GM04504 (cell line): ENCODE measurements at regions not wholly inside any gene's neighbourhood (a gene's known extent, or its start where the extent isn't known, plus 50 kb on each side); places are given as distances from the start of the nearest gene placed in this dataset.

ENCODE experiments used
- DNase-seq: peaks from one replicate; pipeline ENCODE4 v3.0.0-alpha.2; 2012; ENCODE audit warnings: low read depth

- DNase-seq: no peak
Observed at GRCh38 chr4:112894951-112895350, 154.5 kb upstream of the ANK2 start.

GRCh38 chr4:112895811-112896608, 153.4 kb upstream of the ANK2 start:
- no peak for DNase-seq

- DNase-seq: no peak
Observed at GRCh38 chr4:112896609-112897190, 152.8 kb upstream of the ANK2 start.

GRCh38 chr4:112897543-112897942, 151.9 kb upstream of the ANK2 start:
- DNase-seq: no peak

GRCh38 chr4:112898357-112899141, 150.9 kb upstream of the ANK2 start:
- DNase-seq: no peak

- DNase-seq: no peak
Observed at GRCh38 chr4:112900416-112900815, 149.0 kb upstream of the ANK2 start.

GRCh38 chr4:112901962-112902411, 147.5 kb upstream of the ANK2 start:
- DNase-seq: no peak

- DNase-seq: no peak
Observed at GRCh38 chr4:112905728-112906127, 143.7 kb upstream of the ANK2 start.

- DNase-seq: no peak
Observed at GRCh38 chr4:112908511-112908910, 140.9 kb upstream of the ANK2 start.

- peak; percentile 50 for DNase-seq
Observed at GRCh38 chr4:112910109-112910736, 139.2 kb upstream of the ANK2 start.

- DNase-seq: no peak
Observed at GRCh38 chr4:112916868-112917267, 132.6 kb upstream of the ANK2 start.

GRCh38 chr4:112923516-112923915, 125.9 kb upstream of the ANK2 start:
- DNase-seq: no peak

- no peak for DNase-seq
Observed at GRCh38 chr4:112926819-112927218, 122.6 kb upstream of the ANK2 start.

GRCh38 chr4:112927544-112927943, 121.9 kb upstream of the ANK2 start:
- DNase-seq: no peak

GRCh38 chr4:112931001-112931400, 118.5 kb upstream of the ANK2 start:
- no peak for DNase-seq

GRCh38 chr4:112933790-112934189, 115.7 kb upstream of the ANK2 start:
- DNase-seq: no peak

GRCh38 chr4:112938461-112939058, 110.9 kb upstream of the ANK2 start:
- peak; percentile 27 for DNase-seq

GRCh38 chr4:112939901-112940300, 109.6 kb upstream of the ANK2 start:
- no peak for DNase-seq

GRCh38 chr4:112940336-112940735, 109.1 kb upstream of the ANK2 start:
- no peak for DNase-seq

- no peak for DNase-seq
Observed at GRCh38 chr4:112942077-112942476, 107.4 kb upstream of the ANK2 start.

- DNase-seq: no peak
Observed at GRCh38 chr4:112942997-112943396, 106.5 kb upstream of the ANK2 start.

- DNase-seq: no peak
Observed at GRCh38 chr4:112944006-112944405, 105.4 kb upstream of the ANK2 start.
